AG09309 (cell line): ENCODE measurements at regions not wholly inside any gene's neighbourhood (a gene's known extent, or its start where the extent isn't known, plus 50 kb on each side); places are given as distances from the start of the nearest gene placed in this dataset.

Source experiments
- DNase-seq: peaks from one replicate; pipeline ENCODE4 v3.0.0-alpha.2; 2010; ENCODE audit warnings: low read depth
- H3K4me3 ChIP-seq: 2 replicates; pipeline ENCODE4 v1.5.1; 2011; ENCODE audit warnings: mild to moderate bottlenecking, low read depth, low read length, moderate library complexity; ENCODE audit not compliant: control insufficient read depth
- CTCF ChIP-seq: IDR thresholded peaks from 2 replicates; pipeline ENCODE4 v1.5.1; 2011; ENCODE audit warnings: mild to moderate bottlenecking, low read depth, low read length, inconsistent platforms; ENCODE audit not compliant: insufficient read depth, control insufficient read depth; ENCODE audit errors: missing control alignments

GRCh38 chr3:25982756-25983155 is 192.9 kb downstream of the OXSM start:
- DNase-seq = no peak
- no peak for TF ChIP-seq CTCF
- no peak overlapping the region for H3K4me3 ChIP-seq

GRCh38 chr3:25985621-25986020 is 195.7 kb downstream of the OXSM start:
- no peak for TF ChIP-seq CTCF
- H3K4me3 ChIP-seq = no peak overlapping the region
- no peak for DNase-seq

- no peak for DNase-seq
- H3K4me3 ChIP-seq = no peak overlapping the region
- no peak for TF ChIP-seq CTCF
Measured at GRCh38 chr3:25992606-25993005, 202.7 kb downstream of the OXSM start.

- no peak for DNase-seq
- H3K4me3 ChIP-seq = no peak overlapping the region
- TF ChIP-seq CTCF = no peak
Measured at GRCh38 chr3:26004172-26004571, 214.3 kb downstream of the OXSM start.

GRCh38 chr3:26011276-26011675 is 221.4 kb downstream of the OXSM start:
- no peak for DNase-seq
- no peak for TF ChIP-seq CTCF
- H3K4me3 ChIP-seq = no peak overlapping the region

- no peak for DNase-seq
- TF ChIP-seq CTCF = no peak
- no peak overlapping the region for H3K4me3 ChIP-seq
Measured at GRCh38 chr3:26012241-26012745, 222.4 kb downstream of the OXSM start.

GRCh38 chr3:26015752-26016151 is 225.9 kb downstream of the OXSM start:
- DNase-seq = no peak
- TF ChIP-seq CTCF = no peak
- H3K4me3 ChIP-seq = no peak overlapping the region
